ENCODE measurements at regions not wholly inside any gene's neighbourhood (a gene's known extent, or its start where the extent isn't known, plus 50 kb on each side); places are given as distances from the start of the nearest gene placed in this dataset.
"Not testable (repeated sequence)": the region's sequence is repeated elsewhere in the genome, so short reads cannot be mapped to it uniquely, and the experiment has no call there.

- no peak for DNase-seq (ENCODE audit: low read depth)
These were observed 262.7 kb downstream of the REEP3 start for GRCh38 chr10:63783882-63784281.

- no peak for DNase-seq (ENCODE audit: low read depth)
These were observed 267.1 kb downstream of the REEP3 start for GRCh38 chr10:63788152-63788821.

GRCh38 chr10:63795094-63795860, 274.1 kb downstream of the REEP3 start:
- DNase-seq (ENCODE audit: low read depth), result no peak

GRCh38 chr10:63798599-63799498, 277.6 kb downstream of the REEP3 start:
- DNase-seq (ENCODE audit: low read depth), result no peak

- DNase-seq (ENCODE audit: low read depth), result no peak
These were observed 278.5 kb downstream of the REEP3 start for GRCh38 chr10:63799521-63800300.

- no peak for DNase-seq (ENCODE audit: low read depth)
These were observed 280.0 kb downstream of the REEP3 start for GRCh38 chr10:63801166-63801565.

- no peak for DNase-seq (ENCODE audit: low read depth)
These were observed 285.1 kb downstream of the REEP3 start for GRCh38 chr10:63806330-63806729.

- no peak for DNase-seq (ENCODE audit: low read depth)
These were observed 291.3 kb downstream of the REEP3 start for GRCh38 chr10:63812501-63812900.

GRCh38 chr10:63819753-63820329, 298.6 kb downstream of the REEP3 start:
- no peak for DNase-seq (ENCODE audit: low read depth)

GRCh38 chr10:63822496-63822895, 301.3 kb downstream of the REEP3 start:
- DNase-seq (ENCODE audit: low read depth), result no peak

GRCh38 chr10:63825111-63825510, 303.9 kb downstream of the REEP3 start:
- no peak for DNase-seq (ENCODE audit: low read depth)

- no peak for DNase-seq (ENCODE audit: low read depth)
These were observed 304.6 kb downstream of the REEP3 start for GRCh38 chr10:63825766-63826165.

- DNase-seq (ENCODE audit: low read depth), result not testable (repeated sequence)
These were observed 305.8 kb downstream of the REEP3 start for GRCh38 chr10:63827018-63827417.

- DNase-seq (ENCODE audit: low read depth), result no peak
These were observed 307.8 kb downstream of the REEP3 start for GRCh38 chr10:63829020-63829419.

GRCh38 chr10:63829573-63830149, 308.5 kb downstream of the REEP3 start:
- DNase-seq (ENCODE audit: low read depth), result no peak

- no peak for DNase-seq (ENCODE audit: low read depth)
These were observed 311.5 kb downstream of the REEP3 start for GRCh38 chr10:63832686-63833085.

- DNase-seq (ENCODE audit: low read depth), result no peak
These were observed 312.3 kb downstream of the REEP3 start for GRCh38 chr10:63833411-63834060.

GRCh38 chr10:63836666-63837442, 315.7 kb downstream of the REEP3 start:
- no peak for DNase-seq (ENCODE audit: low read depth)

- DNase-seq (ENCODE audit: low read depth), result no peak
These were observed 320.6 kb downstream of the REEP3 start for GRCh38 chr10:63841761-63842160.

- no peak for DNase-seq (ENCODE audit: low read depth)
These were observed 321.9 kb downstream of the REEP3 start for GRCh38 chr10:63843107-63843506.
